Thyroid gland (tissue), 4 donors: ENCODE measurements at regions not wholly inside any gene's neighbourhood (a gene's known extent, or its start where the extent isn't known, plus 50 kb on each side); places are given as distances from the start of the nearest gene placed in this dataset.

Experiments
- DNase-seq, 2 donors: peaks; one replicate each; pipeline ENCODE4 v3.0.0-alpha.2; 2019
- H3K27ac ChIP-seq, 3 donors: fragments of 200-600 bp; sonication (generic); 1 replicate in 2 of 3; 2 replicates in 1 of 3; pipeline ENCODE4 v1.5.1; 2016 to 2019; ENCODE audit warnings: mild to moderate bottlenecking in 1 of 3, moderate library complexity in 1 of 3
- H3K27me3 ChIP-seq: fragments of 200-600 bp; sonication (generic); one replicate; pipeline ENCODE4 v1.5.1; 2019
- H3K36me3 ChIP-seq, 2 donors: fragments of 200-600 bp; sonication (generic); one replicate each; pipeline ENCODE4 v1.5.1; 2016 to 2019
- H3K4me1 ChIP-seq, 2 donors: fragments of 200-600 bp; sonication (generic); one replicate each; pipeline ENCODE4 v1.5.1; 2017 to 2019
- H3K4me3 ChIP-seq, 3 donors: fragments of 200-600 bp; sonication (generic); replicated peaks in 1 of 3; 1 replicate in 2 of 3; 2 replicates in 1 of 3; pipeline ENCODE4 v1.5.1; 2016; ENCODE audit warnings: mild to moderate bottlenecking in 1 of 3
- H3K9me3 ChIP-seq: fragments of 200-600 bp; sonication (generic); one replicate; pipeline ENCODE4 v1.5.1; 2017
- CTCF ChIP-seq, 6 experiments: fragments of 200-600 bp in 3 of 6; fragments of 450-650 bp in 3 of 6; sonication (generic) in 3 of 6; IDR thresholded peaks; one replicate each; pipeline ENCODE4 v1.5.1; 2016 to 2019; ENCODE audit warnings: antibody characterized with exemption in 6 of 6, mild to moderate bottlenecking in 2 of 6, inconsistent platforms in 1 of 6, moderate library complexity in 1 of 6
- POLR2A ChIP-seq, 2 donors: fragments of 450-650 bp; IDR thresholded peaks; one replicate each; pipeline ENCODE4 v1.6.1; 2017; ENCODE audit warnings: antibody characterized with exemption in 2 of 2, mild to moderate bottlenecking in 2 of 2, moderate library complexity in 1 of 2
- WGBS, 2 donors: methylation state at CpG; one replicate each; pipeline ENCODE4 v1.1.5; 2017; 5-methylcytosine and 5-hydroxymethylcytosine counted together
- intact Hi-C: fragments of 100-400 bp; cut with DNase I; formaldehyde crosslinking; loops from one replicate; pipeline ENCODE4 v1.15.1; 2023

GRCh38 chr10:44180321-44181168 lies 204.4 kb downstream of the CXCL12 start:
- no peaks in the 10 kb centered on the region for H3K27me3 ChIP-seq
- H3K9me3 ChIP-seq: no peaks in the 10 kb centered on the region
- H3K27ac ChIP-seq: no peak overlapping the region
- H3K36me3 ChIP-seq: no peaks in the 10 kb centered on the region
- no peak for DNase-seq
- no peaks in the 10 kb centered on the region for H3K4me1 ChIP-seq
- intact Hi-C loops: no loop called here
- TF ChIP-seq POLR2A (IDR thresholded peaks at IDR 0.05) (no peak), CTCF (IDR thresholded peaks at IDR 0.05) (no peak)
- WGBS, 2 donors: 63 to 73% methylated on average over 10 of the region's 10 CpGs
- no peak overlapping the region for H3K4me3 ChIP-seq

- H3K4me1 ChIP-seq: no peaks in the 10 kb centered on the region
- no peak for DNase-seq
- no peak overlapping the region for H3K27ac ChIP-seq
- TF ChIP-seq CTCF (IDR thresholded peaks at IDR 0.05): no peak
- no peak for TF ChIP-seq POLR2A (IDR thresholded peaks at IDR 0.05)
- H3K27me3 ChIP-seq: no peaks in the 10 kb centered on the region
- H3K4me3 ChIP-seq: no peak overlapping the region
- H3K36me3 ChIP-seq: no peaks in the 10 kb centered on the region
- H3K9me3 ChIP-seq: no peaks in the 10 kb centered on the region
- intact Hi-C loops: no loop called here
- 96 to 98% methylated on average over 3 of the region's 3 CpGs for WGBS, 2 donors
Observed at GRCh38 chr10:44178856-44179255, 206.0 kb downstream of the CXCL12 start.

GRCh38 chr10:44178281-44178680 lies 206.6 kb downstream of the CXCL12 start:
- Histone ChIP-seq H3K27ac (no peak overlapping the region), H3K4me3 (no peak overlapping the region), H3K27me3 (no peaks in the 10 kb centered on the region), H3K9me3 (no peaks in the 10 kb centered on the region), H3K4me1 (peaks cover 0 to 2% of the 10 kb centered on the region in 2 donors), H3K36me3 (no peaks in the 10 kb centered on the region)
- intact Hi-C loops: no loop called here
- 88 to 91% methylated on average over 3 of the region's 3 CpGs for WGBS, 2 donors
- DNase-seq: no peak
- no peak for TF ChIP-seq POLR2A (IDR thresholded peaks at IDR 0.05)
- no peak for TF ChIP-seq CTCF (IDR thresholded peaks at IDR 0.05)

GRCh38 chr10:44177610-44178009 lies 207.3 kb downstream of the CXCL12 start:
- no peak for TF ChIP-seq POLR2A (IDR thresholded peaks at IDR 0.05)
- no peak for TF ChIP-seq CTCF (IDR thresholded peaks at IDR 0.05)
- H3K4me3 ChIP-seq: no peak overlapping the region
- WGBS, 2 donors: 84 to 95% methylated on average over 7 of the region's 7 CpGs
- H3K4me1 ChIP-seq: peaks cover 0 to 7% of the 10 kb centered on the region in 2 donors
- H3K27ac ChIP-seq: no peak overlapping the region
- DNase-seq: no peak
- H3K36me3 ChIP-seq: no peaks in the 10 kb centered on the region
- intact Hi-C loops: no loop called here
- H3K9me3 ChIP-seq: no peaks in the 10 kb centered on the region
- H3K27me3 ChIP-seq: no peaks in the 10 kb centered on the region

- Histone ChIP-seq H3K27ac (no peak overlapping the region), H3K9me3 (no peaks in the 10 kb centered on the region), H3K4me3 (no peak overlapping the region), H3K4me1 (peaks cover 0 to 10% of the 10 kb centered on the region in 2 donors), H3K36me3 (no peaks in the 10 kb centered on the region), H3K27me3 (no peaks in the 10 kb centered on the region)
- 39 to 45% methylated on average over 3 of the region's 3 CpGs for WGBS, 2 donors
- TF ChIP-seq CTCF (IDR thresholded peaks at IDR 0.05) (no peak), POLR2A (IDR thresholded peaks at IDR 0.05) (no peak)
- DNase-seq: no peak
- intact Hi-C loops: no loop called here
Observed at GRCh38 chr10:44176311-44176710, 208.6 kb downstream of the CXCL12 start.
